ENCODE measurements at regions not wholly inside any gene's neighbourhood (a gene's known extent, or its start where the extent isn't known, plus 50 kb on each side); places are given as distances from the start of the nearest gene placed in this dataset.

GRCh38 chr7:115113131-115113530, 191.2 kb downstream of the MDFIC start:
- no peak overlapping the region for H3K27ac Mint-ChIP-seq
- no peak overlapping the region for H3K4me3 Mint-ChIP-seq (ENCODE audit: low read depth)
- no peak for DNase-seq (ENCODE audit: low spot score)
- no peaks in the 10 kb centered on the region for H3K4me1 Mint-ChIP-seq (ENCODE audit: low read depth)
- no peaks in the 10 kb centered on the region for H3K9me3 Mint-ChIP-seq
- H3K27me3 Mint-ChIP-seq (ENCODE audit: low read depth) = peaks cover 14% of the 10 kb centered on the region
- intact Hi-C loops (cut with micrococcal nuclease) = no loop called here
- no peaks in the 10 kb centered on the region for H3K36me3 Mint-ChIP-seq (ENCODE audit: low read depth)

DNA sequence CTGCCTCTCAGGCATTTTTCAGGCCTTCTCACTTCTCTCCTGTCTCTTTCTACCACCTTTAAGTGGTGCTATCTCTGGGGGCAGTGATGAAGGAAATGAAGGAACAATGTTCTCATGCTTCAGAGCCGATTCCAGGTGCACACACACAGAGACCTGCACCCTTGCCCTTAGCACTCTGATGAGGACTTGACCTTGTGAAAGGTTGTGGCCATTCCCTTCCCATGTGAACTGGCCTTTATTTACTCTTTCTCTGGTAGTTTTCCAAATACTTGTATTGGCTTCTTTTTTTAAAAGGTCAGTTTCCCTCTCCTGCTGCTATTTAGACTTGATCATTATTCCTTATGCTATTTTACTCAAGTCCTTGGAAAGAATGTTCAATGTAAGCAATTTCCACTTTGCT, 188.6 kb downstream of the MDFIC start:
- intact Hi-C loops (cut with micrococcal nuclease) = no loop called here
- peaks cover 11% of the 10 kb centered on the region for H3K27me3 Mint-ChIP-seq (ENCODE audit: low read depth)
- H3K4me3 Mint-ChIP-seq (ENCODE audit: low read depth) = no peak overlapping the region
- H3K4me1 Mint-ChIP-seq (ENCODE audit: low read depth) = no peaks in the 10 kb centered on the region
- no peak overlapping the region for H3K27ac Mint-ChIP-seq
- H3K9me3 Mint-ChIP-seq = peaks cover 4% of the 10 kb centered on the region
- no peaks in the 10 kb centered on the region for H3K36me3 Mint-ChIP-seq (ENCODE audit: low read depth)
- DNase-seq (ENCODE audit: low spot score) = no peak

DNA sequence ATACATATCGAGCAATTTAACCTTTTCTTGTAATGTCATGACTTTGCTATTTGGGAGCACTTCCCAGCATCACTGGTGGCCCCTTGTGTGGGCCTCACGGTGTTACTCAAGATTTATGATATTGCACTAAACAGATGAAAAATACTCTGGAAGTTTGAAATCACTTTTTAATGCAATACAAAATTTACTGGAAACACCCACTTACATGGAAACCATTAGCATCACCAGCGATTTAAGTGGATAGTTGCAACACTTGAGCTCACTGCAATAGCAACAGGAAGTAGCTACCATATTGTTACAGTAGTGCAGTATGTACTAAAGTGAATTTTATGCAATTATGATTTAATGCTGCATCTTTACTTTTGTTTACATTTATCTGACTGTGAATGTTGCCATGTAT, 184.4 kb downstream of the MDFIC start:
- peaks cover 4% of the 10 kb centered on the region for H3K9me3 Mint-ChIP-seq
- intact Hi-C loops (cut with micrococcal nuclease) = no loop called here
- no peak overlapping the region for H3K27ac Mint-ChIP-seq
- no peak overlapping the region for H3K4me3 Mint-ChIP-seq (ENCODE audit: low read depth)
- no peaks in the 10 kb centered on the region for H3K36me3 Mint-ChIP-seq (ENCODE audit: low read depth)
- H3K4me1 Mint-ChIP-seq (ENCODE audit: low read depth) = no peaks in the 10 kb centered on the region
- peaks cover 5% of the 10 kb centered on the region for H3K27me3 Mint-ChIP-seq (ENCODE audit: low read depth)
- no peak for DNase-seq (ENCODE audit: low spot score)

DNA sequence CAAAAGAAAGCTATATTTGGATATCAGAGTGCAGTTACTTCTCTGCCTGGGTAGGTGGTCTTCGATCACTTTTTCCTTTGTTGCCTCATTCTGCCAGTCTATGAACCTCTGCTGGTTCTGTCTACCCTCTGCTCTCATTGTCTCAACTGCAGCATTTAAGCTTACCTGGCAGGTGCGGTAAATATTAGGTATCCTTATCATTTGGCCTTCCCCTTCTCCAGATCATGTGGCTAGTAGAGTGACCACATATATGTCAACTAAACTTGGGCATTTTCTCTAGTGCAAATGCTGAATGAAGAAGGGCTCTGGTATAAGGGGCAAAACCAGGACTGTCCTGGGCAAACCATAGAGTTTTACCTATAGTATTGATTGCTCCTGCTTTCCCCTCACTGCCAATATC, 180.8 kb downstream of the MDFIC start:
- H3K27me3 Mint-ChIP-seq (ENCODE audit: low read depth) = peaks cover 7% of the 10 kb centered on the region
- H3K4me1 Mint-ChIP-seq (ENCODE audit: low read depth) = no peaks in the 10 kb centered on the region
- no peak overlapping the region for H3K27ac Mint-ChIP-seq
- intact Hi-C loops (cut with micrococcal nuclease) = no loop called here
- H3K4me3 Mint-ChIP-seq (ENCODE audit: low read depth) = no peak overlapping the region
- H3K36me3 Mint-ChIP-seq (ENCODE audit: low read depth) = no peaks in the 10 kb centered on the region
- peaks cover 4% of the 10 kb centered on the region for H3K9me3 Mint-ChIP-seq
- DNase-seq (ENCODE audit: low spot score) = no peak

DNA sequence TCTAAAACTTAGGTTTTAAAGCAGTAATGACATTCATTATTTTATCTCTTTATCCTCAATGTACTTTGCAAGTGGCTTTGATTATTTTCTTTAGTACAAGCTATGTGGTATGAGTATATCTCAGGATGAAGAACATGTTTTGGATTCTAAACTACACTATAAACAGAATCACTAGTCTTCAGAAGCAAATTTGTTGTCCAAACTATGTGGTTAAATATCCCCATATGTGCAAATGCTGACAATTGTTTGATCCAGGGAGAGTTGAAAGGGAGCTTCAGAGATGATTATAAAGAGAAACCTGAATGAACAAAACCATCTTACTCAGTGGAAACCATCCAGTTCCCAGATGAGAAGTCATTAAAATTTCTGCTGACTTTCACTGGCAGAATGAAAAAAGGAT, 179.3 kb downstream of the MDFIC start:
- Mint-ChIP-seq H3K4me1 (ENCODE audit: low read depth) (no peaks in the 10 kb centered on the region), H3K36me3 (ENCODE audit: low read depth) (no peaks in the 10 kb centered on the region), H3K27ac (no peak overlapping the region), H3K27me3 (ENCODE audit: low read depth) (peaks cover 13% of the 10 kb centered on the region), H3K9me3 (no peaks in the 10 kb centered on the region), H3K4me3 (ENCODE audit: low read depth) (no peak overlapping the region)
- no peak for DNase-seq (ENCODE audit: low spot score)
- intact Hi-C loops (cut with micrococcal nuclease) = no loop called here

DNA sequence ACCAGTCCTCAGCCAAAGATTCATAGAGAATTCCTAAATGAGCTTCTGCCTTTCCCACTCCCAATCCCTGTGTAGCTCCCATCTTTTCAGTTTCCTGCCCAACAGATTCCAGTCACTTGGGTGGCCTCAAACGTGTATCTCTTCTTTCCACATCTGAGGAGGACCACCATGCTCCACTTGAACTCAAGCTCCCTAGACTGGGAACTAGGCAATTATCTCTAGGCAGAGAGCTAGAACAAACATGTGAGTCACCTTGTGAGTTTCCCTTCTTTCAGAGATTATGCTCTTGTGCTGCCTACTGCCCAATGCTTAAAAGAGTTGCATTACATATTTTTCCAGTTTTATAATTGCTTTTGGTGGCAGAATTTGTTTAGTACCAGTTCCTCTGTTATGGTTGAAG, 178.0 kb downstream of the MDFIC start:
- intact Hi-C loops (cut with micrococcal nuclease) = no loop called here
- H3K4me1 Mint-ChIP-seq (ENCODE audit: low read depth) = no peaks in the 10 kb centered on the region

DNA sequence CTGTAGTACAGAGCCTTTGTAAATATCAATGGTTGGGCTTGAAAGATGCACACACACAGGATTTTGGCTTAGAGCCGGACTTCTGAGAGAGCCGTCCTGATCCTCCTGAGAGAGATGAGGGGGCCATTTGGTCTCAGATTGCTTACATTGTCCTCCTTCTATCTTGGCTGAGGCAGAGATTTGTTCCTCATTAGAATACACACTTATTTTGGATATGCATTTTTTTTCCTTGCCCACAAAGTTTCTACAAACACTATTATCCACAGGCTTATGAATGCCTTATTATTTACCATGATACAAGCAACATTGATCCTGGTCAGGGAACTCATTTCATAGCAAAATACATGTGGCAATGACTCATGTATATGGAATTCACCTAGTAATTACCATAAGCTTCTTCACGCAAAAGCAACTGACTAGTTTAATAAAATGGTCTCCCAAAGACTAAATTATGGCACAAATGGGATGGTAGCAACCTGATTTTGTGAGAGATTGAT, 175.3 kb downstream of the MDFIC start:
- intact Hi-C loops (cut with micrococcal nuclease) = no loop called here
- peaks cover 15% of the 10 kb centered on the region for H3K27me3 Mint-ChIP-seq (ENCODE audit: low read depth)
- H3K4me1 Mint-ChIP-seq (ENCODE audit: low read depth) = peaks cover 2% of the 10 kb centered on the region
- H3K4me3 Mint-ChIP-seq (ENCODE audit: low read depth) = no peak overlapping the region
- H3K9me3 Mint-ChIP-seq = no peaks in the 10 kb centered on the region
- H3K27ac Mint-ChIP-seq = no peak overlapping the region
- no peak for DNase-seq (ENCODE audit: low spot score)
- no peaks in the 10 kb centered on the region for H3K36me3 Mint-ChIP-seq (ENCODE audit: low read depth)

More for the DNA sequence above, 178.0 kb downstream of the MDFIC start:
- Mint-ChIP-seq H3K4me3 (ENCODE audit: low read depth) (no peak overlapping the region), H3K27me3 (ENCODE audit: low read depth) (peaks cover 16% of the 10 kb centered on the region), H3K36me3 (ENCODE audit: low read depth) (no peaks in the 10 kb centered on the region), H3K27ac (no peak overlapping the region), H3K9me3 (no peaks in the 10 kb centered on the region)
- DNase-seq (ENCODE audit: low spot score) = no peak

DNA sequence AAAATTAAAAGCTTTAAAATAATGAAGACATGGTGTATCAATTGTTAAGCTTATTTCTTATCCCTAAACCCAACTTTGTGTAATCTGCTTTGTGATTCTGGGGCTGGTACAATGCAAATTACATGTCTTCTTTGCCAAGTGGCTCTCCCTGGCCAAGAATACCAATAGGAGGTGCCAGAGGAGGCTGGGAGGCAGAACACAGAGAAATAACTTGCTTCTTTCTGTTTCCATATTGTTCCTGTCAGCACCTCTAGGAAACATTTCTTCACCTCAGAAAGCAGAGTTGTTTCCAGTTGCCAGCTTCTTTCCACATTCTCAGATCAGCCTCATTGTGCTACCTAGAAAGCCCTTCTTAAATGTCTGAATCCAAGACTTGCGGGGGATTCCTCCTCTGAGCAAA, 174.4 kb downstream of the MDFIC start:
- no peaks in the 10 kb centered on the region for H3K9me3 Mint-ChIP-seq
- intact Hi-C loops (cut with micrococcal nuclease) = no loop called here
- H3K27ac Mint-ChIP-seq = no peak overlapping the region

DNA sequence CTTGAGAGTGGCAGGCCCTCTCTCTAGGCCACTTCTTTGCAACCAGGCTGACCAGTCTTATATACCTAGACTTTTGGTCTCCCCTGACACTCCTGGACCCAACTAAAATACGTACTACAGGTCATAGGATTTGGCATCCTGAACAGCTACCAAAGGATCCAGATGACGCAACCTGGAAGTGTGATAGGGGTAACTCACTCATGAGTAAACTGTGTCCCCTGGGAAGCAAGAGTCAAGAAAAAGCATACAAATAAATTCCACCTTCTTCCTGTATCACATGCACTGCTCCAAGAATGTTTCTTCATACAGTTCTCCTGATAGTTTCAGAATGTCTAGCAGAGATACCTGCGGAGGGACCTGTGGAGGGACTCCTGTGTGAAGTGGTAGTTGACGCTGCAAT, 172.3 kb downstream of the MDFIC start:
- intact Hi-C loops (cut with micrococcal nuclease) = no loop called here
- Mint-ChIP-seq H3K36me3 (ENCODE audit: low read depth) (no peaks in the 10 kb centered on the region), H3K4me3 (ENCODE audit: low read depth) (no peak overlapping the region)

More for the DNA sequence above, 174.4 kb downstream of the MDFIC start:
- Mint-ChIP-seq H3K4me1 (ENCODE audit: low read depth) (peaks cover 2% of the 10 kb centered on the region), H3K27me3 (ENCODE audit: low read depth) (peaks cover 15% of the 10 kb centered on the region), H3K4me3 (ENCODE audit: low read depth) (no peak overlapping the region), H3K36me3 (ENCODE audit: low read depth) (no peaks in the 10 kb centered on the region)
- DNase-seq (ENCODE audit: low spot score) = no peak

DNA sequence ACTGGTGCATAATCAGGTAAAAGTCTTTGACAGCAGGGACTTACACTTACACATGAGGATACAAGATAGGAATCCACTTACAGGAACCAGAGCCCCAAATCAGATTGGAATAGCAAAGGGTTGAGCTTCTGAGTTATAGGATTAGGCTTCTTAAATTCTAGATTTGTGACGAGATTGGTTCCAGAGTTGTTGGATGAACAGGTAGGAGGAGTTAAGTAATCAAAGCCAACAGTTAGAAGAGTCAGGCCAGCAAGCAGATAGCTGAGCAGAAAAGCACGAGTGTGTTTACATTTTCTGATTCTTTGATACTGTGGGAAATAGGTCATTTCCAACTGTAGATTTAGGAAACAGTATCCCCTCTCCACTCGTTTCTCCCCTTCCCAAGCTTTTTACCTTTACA, 167.0 kb downstream of the MDFIC start:
- no peak for DNase-seq (ENCODE audit: low spot score)
- H3K36me3 Mint-ChIP-seq (ENCODE audit: low read depth) = no peaks in the 10 kb centered on the region
- no peaks in the 10 kb centered on the region for H3K9me3 Mint-ChIP-seq
- H3K4me1 Mint-ChIP-seq (ENCODE audit: low read depth) = peaks cover 1% of the 10 kb centered on the region
- no peak overlapping the region for H3K4me3 Mint-ChIP-seq (ENCODE audit: low read depth)
- intact Hi-C loops (cut with micrococcal nuclease) = no loop called here
- H3K27ac Mint-ChIP-seq = no peak overlapping the region
- peaks cover 8% of the 10 kb centered on the region for H3K27me3 Mint-ChIP-seq (ENCODE audit: low read depth)

More for the DNA sequence above, 172.3 kb downstream of the MDFIC start:
- H3K27me3 Mint-ChIP-seq (ENCODE audit: low read depth) = peaks cover 13% of the 10 kb centered on the region
- DNase-seq (ENCODE audit: low spot score) = no peak
- H3K9me3 Mint-ChIP-seq = no peaks in the 10 kb centered on the region
- H3K27ac Mint-ChIP-seq = no peak overlapping the region
- H3K4me1 Mint-ChIP-seq (ENCODE audit: low read depth) = peaks cover 2% of the 10 kb centered on the region

DNA sequence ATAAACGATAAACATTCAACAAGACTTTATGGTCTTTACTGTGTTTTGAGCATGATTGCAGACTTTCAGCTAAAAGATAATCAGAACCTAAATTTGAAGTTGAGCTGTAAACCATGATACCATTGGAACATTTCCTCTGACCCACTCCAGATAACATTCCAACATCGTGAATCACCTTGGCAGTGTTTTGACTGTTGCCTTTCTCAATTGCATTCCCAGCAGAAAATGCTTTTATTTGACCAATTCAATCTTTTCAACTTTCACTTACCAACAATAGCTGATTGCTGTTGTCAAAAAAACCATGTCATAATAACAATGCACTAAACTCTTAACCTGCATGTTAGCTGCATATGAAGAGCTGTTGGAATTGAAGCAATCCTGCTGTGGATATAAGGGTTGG, 165.5 kb downstream of the MDFIC start:
- no peaks in the 10 kb centered on the region for H3K36me3 Mint-ChIP-seq (ENCODE audit: low read depth)
- H3K9me3 Mint-ChIP-seq = no peaks in the 10 kb centered on the region
- no peak overlapping the region for H3K27ac Mint-ChIP-seq
- DNase-seq (ENCODE audit: low spot score) = no peak
- H3K27me3 Mint-ChIP-seq (ENCODE audit: low read depth) = peaks cover 9% of the 10 kb centered on the region
- H3K4me1 Mint-ChIP-seq (ENCODE audit: low read depth) = no peaks in the 10 kb centered on the region
- no peak overlapping the region for H3K4me3 Mint-ChIP-seq (ENCODE audit: low read depth)
- intact Hi-C loops (cut with micrococcal nuclease) = no loop called here

- peaks cover 9% of the 10 kb centered on the region for H3K27me3 Mint-ChIP-seq (ENCODE audit: low read depth)
- H3K27ac Mint-ChIP-seq = no peak overlapping the region
- no peaks in the 10 kb centered on the region for H3K9me3 Mint-ChIP-seq
- no peaks in the 10 kb centered on the region for H3K36me3 Mint-ChIP-seq (ENCODE audit: low read depth)
- DNase-seq (ENCODE audit: low spot score) = no peak
- no peak overlapping the region for H3K4me3 Mint-ChIP-seq (ENCODE audit: low read depth)
- intact Hi-C loops (cut with micrococcal nuclease) = no loop called here
- no peaks in the 10 kb centered on the region for H3K4me1 Mint-ChIP-seq (ENCODE audit: low read depth)
These were observed 164.4 kb downstream of the MDFIC start for GRCh38 chr7:115086146-115086841.

- no peak overlapping the region for H3K27ac Mint-ChIP-seq
- peaks cover 16% of the 10 kb centered on the region for H3K27me3 Mint-ChIP-seq (ENCODE audit: low read depth)
- H3K4me3 Mint-ChIP-seq (ENCODE audit: low read depth) = no peak overlapping the region
- no peaks in the 10 kb centered on the region for H3K4me1 Mint-ChIP-seq (ENCODE audit: low read depth)
- intact Hi-C loops (cut with micrococcal nuclease) = no loop called here
- H3K9me3 Mint-ChIP-seq = no peaks in the 10 kb centered on the region
- no peaks in the 10 kb centered on the region for H3K36me3 Mint-ChIP-seq (ENCODE audit: low read depth)
- no peak for DNase-seq (ENCODE audit: low spot score)
These were observed 163.5 kb downstream of the MDFIC start for GRCh38 chr7:115085421-115085820.

DNA sequence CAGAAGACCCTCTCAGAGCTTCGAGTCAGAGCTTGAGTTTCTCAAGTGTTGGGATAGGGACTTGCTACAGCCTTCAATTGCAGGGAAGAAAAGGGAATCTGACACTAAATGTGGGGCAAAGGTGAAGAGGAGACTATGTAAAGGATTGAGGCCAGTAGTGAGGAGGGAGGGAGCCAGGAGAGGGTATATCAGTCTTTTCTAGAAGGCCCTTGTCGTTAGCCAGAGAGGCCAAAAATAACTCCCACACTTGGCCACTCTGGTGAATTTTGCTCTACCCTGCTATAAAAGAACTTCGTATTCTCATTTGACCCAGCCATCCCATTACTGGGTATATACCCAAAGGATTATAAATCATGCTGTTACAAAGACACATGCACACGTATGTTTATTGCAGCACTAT, 162.0 kb downstream of the MDFIC start:
- no peak for DNase-seq (ENCODE audit: low spot score)
- Mint-ChIP-seq H3K36me3 (ENCODE audit: low read depth) (no peaks in the 10 kb centered on the region), H3K27me3 (ENCODE audit: low read depth) (peaks cover 18% of the 10 kb centered on the region)

More for the DNA sequence above, 162.0 kb downstream of the MDFIC start:
- intact Hi-C loops (cut with micrococcal nuclease) = no loop called here
- no peaks in the 10 kb centered on the region for H3K4me1 Mint-ChIP-seq (ENCODE audit: low read depth)
- H3K27ac Mint-ChIP-seq = no peak overlapping the region
- no peaks in the 10 kb centered on the region for H3K9me3 Mint-ChIP-seq
- no peak overlapping the region for H3K4me3 Mint-ChIP-seq (ENCODE audit: low read depth)

Data from activated T-helper 2 cell treated with anti-CD3 and anti-CD28 coated beads, Interferon-gamma antibody, Interleukin-2, Interleukin-4, amounts not matched to agents 10 μg/mL and 5 μg/mL and 100 μg/mL, durations not matched to agents 14 hours and 24 hours and 36 hours (primary cell).